OCI-LY1 (cell line): ENCODE measurements at regions not wholly inside any gene's neighbourhood (a gene's known extent, or its start where the extent isn't known, plus 50 kb on each side); places are given as distances from the start of the nearest gene placed in this dataset.

Source experiments
- H2AFZ ChIP-seq: fragments of 200-600 bp; sonication (generic), shearing (Covaris generic); 2 replicates; pipeline ENCODE4 v1.6.0; 2014; ENCODE audit warnings: antibody characterized with exemption, mild to moderate bottlenecking, low read length
- H3F3A ChIP-seq: fragments of 200-600 bp; sonication (generic), shearing (Covaris generic); 2 replicates; pipeline ENCODE4 v1.6.0; 2014; ENCODE audit warnings: mild to moderate bottlenecking, antibody characterized with exemption, low read length, moderate library complexity; ENCODE audit not compliant: insufficient read depth
- H3K27ac ChIP-seq: fragments of 200-600 bp; sonication (generic); 2 replicates; pipeline ENCODE4 v1.5.1; 2014; ENCODE audit warnings: low read length, mixed run types, mild to moderate bottlenecking, low read depth; ENCODE audit not compliant: poor library complexity, severe bottlenecking
- H3K27me3 ChIP-seq: fragments of 200-600 bp; sonication (generic); 2 replicates; pipeline ENCODE4 v1.6.0; 2014; ENCODE audit warnings: antibody characterized with exemption, mild to moderate bottlenecking, low read length, moderate library complexity; ENCODE audit not compliant: insufficient read depth
- H3K36me3 ChIP-seq: fragments of 200-600 bp; sonication (generic); 2 replicates; pipeline ENCODE4 v1.6.1; 2014; ENCODE audit warnings: mild to moderate bottlenecking, antibody characterized with exemption, low read length, moderate library complexity, mixed read lengths; ENCODE audit not compliant: insufficient read depth
- H3K4me1 ChIP-seq: fragments of 200-600 bp; sonication (generic); 2 replicates; pipeline ENCODE4 v1.5.1; 2014; ENCODE audit warnings: mild to moderate bottlenecking, low read length, moderate library complexity; ENCODE audit not compliant: insufficient read depth, severe bottlenecking
- H3K4me2 ChIP-seq: fragments of 200-600 bp; sonication (generic), shearing (Covaris generic); 2 replicates; pipeline ENCODE4 v1.6.1; 2014; ENCODE audit warnings: low read length
- H3K4me3 ChIP-seq: fragments of 200-600 bp; sonication (generic); 2 replicates; pipeline ENCODE4 v1.5.1; 2014; ENCODE audit warnings: low read length, low read depth, mild to moderate bottlenecking, mixed read lengths; ENCODE audit not compliant: poor library complexity, severe bottlenecking
- H3K79me2 ChIP-seq: fragments of 200-600 bp; shearing (Covaris generic); 2 replicates; pipeline ENCODE4 v1.6.1; 2016; ENCODE audit warnings: mixed run types, low read length, mixed read lengths; ENCODE audit not compliant: insufficient read depth
- H3K9ac ChIP-seq: fragments of 200-600 bp; sonication (generic), shearing (Covaris generic); 2 replicates; pipeline ENCODE4 v1.6.1; 2014; ENCODE audit warnings: mild to moderate bottlenecking, low read length, mixed read lengths
- H3K9me2 ChIP-seq: fragments of 200-600 bp; sonication (generic), shearing (Covaris generic); 2 replicates; pipeline ENCODE4 v1.6.1; 2014; ENCODE audit warnings: low read depth, mild to moderate bottlenecking, low read length, mixed read lengths
- H3K9me3 ChIP-seq: fragments of 200-600 bp; shearing (Covaris generic); 2 replicates; pipeline ENCODE4 v1.6.1; 2014; ENCODE audit warnings: low read length, mixed read lengths
- H4K20me1 ChIP-seq: fragments of 200-600 bp; sonication (generic), shearing (Covaris generic); 2 replicates; pipeline ENCODE4 v1.6.0; 2016; ENCODE audit warnings: mild to moderate bottlenecking, low read length; ENCODE audit not compliant: insufficient read depth
- CTCF ChIP-seq: fragments of 200-600 bp; sonication (generic), shearing (Covaris generic); IDR thresholded peaks from 2 replicates; pipeline ENCODE4 v1.5.1; 2017; ENCODE audit warnings: mild to moderate bottlenecking, antibody characterized with exemption, low read length, moderate library complexity, mixed read lengths
- EZH2 ChIP-seq: fragments of 200-600 bp; sonication (generic), shearing (Covaris generic); IDR thresholded peaks from 2 replicates; pipeline ENCODE4 v1.8.0; 2017; ENCODE audit warnings: borderline replicate concordance, mixed run types, mild to moderate bottlenecking, antibody characterized with exemption, low read length, moderate library complexity, mixed read lengths

- Histone ChIP-seq H3K4me3 (no peak overlapping the region), H3K9me3 (no peaks in the 10 kb centered on the region), H3K9ac (no peak overlapping the region), H3K27ac (no peak overlapping the region), H3K79me2 (no peaks in the 10 kb centered on the region), H3K4me2 (no peak overlapping the region), H3K36me3 (no peaks in the 10 kb centered on the region), H3F3A (no peaks in the 10 kb centered on the region), H4K20me1 (no peaks in the 10 kb centered on the region), H3K4me1 (no peaks in the 10 kb centered on the region), H2AFZ (no peak overlapping the region), H3K9me2 (no peaks in the 10 kb centered on the region), H3K27me3 (no peaks in the 10 kb centered on the region)
- TF ChIP-seq CTCF (no peak), EZH2 (no peak)
Observed at GRCh38 chr13:80040981-80041317, 300.0 kb downstream of the SPRY2 start.

- H3K9me3 ChIP-seq: no peaks in the 10 kb centered on the region
- H3K79me2 ChIP-seq: no peaks in the 10 kb centered on the region
- H3K36me3 ChIP-seq: no peaks in the 10 kb centered on the region
- no peak overlapping the region for H3K4me3 ChIP-seq
- no peak overlapping the region for H3K9ac ChIP-seq
- TF ChIP-seq CTCF: no peak
- no peak for TF ChIP-seq EZH2
- no peaks in the 10 kb centered on the region for H3K9me2 ChIP-seq
- H3K27me3 ChIP-seq: no peaks in the 10 kb centered on the region
- H3F3A ChIP-seq: no peaks in the 10 kb centered on the region
- H3K27ac ChIP-seq: no peak overlapping the region
- no peaks in the 10 kb centered on the region for H4K20me1 ChIP-seq
- no peak overlapping the region for H2AFZ ChIP-seq
- no peaks in the 10 kb centered on the region for H3K4me1 ChIP-seq
- H3K4me2 ChIP-seq: no peak overlapping the region
Observed at GRCh38 chr13:80040196-80040980, 300.5 kb downstream of the SPRY2 start.

GRCh38 chr13:80039000-80039399, 301.9 kb downstream of the SPRY2 start:
- H3K9me2 ChIP-seq: no peaks in the 10 kb centered on the region
- no peak overlapping the region for H3K4me3 ChIP-seq
- no peak overlapping the region for H2AFZ ChIP-seq
- H3K79me2 ChIP-seq: no peaks in the 10 kb centered on the region
- no peak overlapping the region for H3K27ac ChIP-seq
- H3K4me1 ChIP-seq: no peaks in the 10 kb centered on the region
- H4K20me1 ChIP-seq: no peaks in the 10 kb centered on the region
- no peak overlapping the region for H3K4me2 ChIP-seq
- no peak overlapping the region for H3K9ac ChIP-seq
- no peaks in the 10 kb centered on the region for H3K36me3 ChIP-seq
- no peaks in the 10 kb centered on the region for H3F3A ChIP-seq
- H3K9me3 ChIP-seq: no peaks in the 10 kb centered on the region
- H3K27me3 ChIP-seq: no peaks in the 10 kb centered on the region
- TF ChIP-seq EZH2: no peak
- TF ChIP-seq CTCF: no peak
